ENCODE measurements at regions not wholly inside any gene's neighbourhood (a gene's known extent, or its start where the extent isn't known, plus 50 kb on each side); places are given as distances from the start of the nearest gene placed in this dataset.

GRCh38 chr13:65532231-65532630 lies 1697.9 kb downstream of the PCDH9 start:
- no peaks in the 10 kb centered on the region for H3K4me1 ChIP-seq (ENCODE audit: insufficient read depth)
- no peaks in the 10 kb centered on the region for H3K36me3 Mint-ChIP-seq (ENCODE audit: low read depth)
- peaks cover 4% of the 10 kb centered on the region; the same call in 1 of the 3 replicates for H3K4me1 Mint-ChIP-seq

GRCh38 chr13:65530688-65531087 lies 1699.4 kb downstream of the PCDH9 start:
- H3K36me3 ChIP-seq (ENCODE audit: insufficient read depth), result no peaks in the 10 kb centered on the region
- no peaks in the 10 kb centered on the region for H3K27me3 ChIP-seq (ENCODE audit: insufficient read depth)
- no peaks in the 10 kb centered on the region for H3K9me3 Mint-ChIP-seq
- no peak overlapping the region for H2AFZ ChIP-seq
- H3K4me1 ChIP-seq (ENCODE audit: insufficient read depth), result no peaks in the 10 kb centered on the region
- TF ChIP-seq CTCF (conservative IDR thresholded peaks at IDR 0.05; ENCODE audit: low read depth in 2 of 2) (no peak), STAT1 (IDR thresholded peaks at IDR 0.05; ENCODE audit: unreplicated experiment) (no peak)
- H3K36me3 Mint-ChIP-seq (ENCODE audit: low read depth), result no peaks in the 10 kb centered on the region
- DNase-seq (ENCODE audit: low spot score) (no peak), ATAC-seq (no peak)
- H4K20me1 ChIP-seq (replicated peaks; ENCODE audit: insufficient read depth), result no peaks in the 10 kb centered on the region
- no peaks in the 10 kb centered on the region for H3K27me3 Mint-ChIP-seq (ENCODE audit: insufficient read depth, low read depth, poor library complexity)
- no peak overlapping the region for H3K4me3 Mint-ChIP-seq
- H3K9me2 ChIP-seq (ENCODE audit: insufficient read depth), result no peaks in the 10 kb centered on the region
- H3K4me1 Mint-ChIP-seq, result peaks cover 4% of the 10 kb centered on the region; the same call in 1 of the 3 replicates
- H3K79me2 ChIP-seq (replicated peaks; ENCODE audit: insufficient read depth), result no peaks in the 10 kb centered on the region
- no peak overlapping the region for H3K27ac Mint-ChIP-seq
- no peak overlapping the region for H3K27ac ChIP-seq (ENCODE audit: low read depth)
- no peak overlapping the region for H3K4me2 ChIP-seq
- H3K4me3 ChIP-seq, result no peak overlapping the region
- no peaks in the 10 kb centered on the region for H3F3A ChIP-seq (replicated peaks; ENCODE audit: low read depth)

More at GRCh38 chr13:65532231-65532630, 1697.9 kb downstream of the PCDH9 start:
- Histone ChIP-seq H3K27ac (ENCODE audit: low read depth) (no peak overlapping the region), H4K20me1 (replicated peaks; ENCODE audit: insufficient read depth) (no peaks in the 10 kb centered on the region), H3F3A (replicated peaks; ENCODE audit: low read depth) (no peaks in the 10 kb centered on the region), H3K27me3 (ENCODE audit: insufficient read depth) (no peaks in the 10 kb centered on the region), H3K36me3 (ENCODE audit: insufficient read depth) (no peaks in the 10 kb centered on the region), H3K4me2 (no peak overlapping the region), H3K4me3 (no peak overlapping the region), H2AFZ (no peak overlapping the region), H3K9me2 (ENCODE audit: insufficient read depth) (no peaks in the 10 kb centered on the region), H3K79me2 (replicated peaks; ENCODE audit: insufficient read depth) (no peaks in the 10 kb centered on the region)
- no peak overlapping the region for H3K4me3 Mint-ChIP-seq
- H3K27me3 Mint-ChIP-seq (ENCODE audit: insufficient read depth, low read depth, poor library complexity), result no peaks in the 10 kb centered on the region
- DNase-seq (ENCODE audit: low spot score) (no peak), ATAC-seq (no peak)
- H3K27ac Mint-ChIP-seq, result no peak overlapping the region
- no peaks in the 10 kb centered on the region for H3K9me3 Mint-ChIP-seq
- no peak for TF ChIP-seq ZNF331 (CRISPR knock-in tag; IDR thresholded peaks at IDR 0.05; ENCODE audit: low read depth)
- TF ChIP-seq ZNF114 (CRISPR knock-in tag; IDR thresholded peaks at IDR 0.05), result no peak
- TF ChIP-seq POLR2AphosphoS5 (IDR thresholded peaks at IDR 0.05; ENCODE audit: low read depth), result no peak
- TF ChIP-seq NANOG (IDR thresholded peaks at IDR 0.05; ENCODE audit: borderline replicate concordance), result no peak
- no peak for TF ChIP-seq ETS1 (IDR thresholded peaks at IDR 0.05)
- no peak for TF ChIP-seq JUNB (IDR thresholded peaks at IDR 0.05; ENCODE audit: unreplicated experiment)
- no peak for TF ChIP-seq EZH2 (IDR thresholded peaks at IDR 0.05; ENCODE audit: low read depth, unreplicated experiment)
- TF ChIP-seq CTCF (conservative IDR thresholded peaks at IDR 0.05; ENCODE audit: low read depth in 2 of 2), result no peak
- no peak for TF ChIP-seq EZH2phosphoT487 (IDR thresholded peaks at IDR 0.05; ENCODE audit: unreplicated experiment)

All from GM23338 (cell line).